H9 (cell line): ENCODE measurements at regions not wholly inside any gene's neighbourhood (a gene's known extent, or its start where the extent isn't known, plus 50 kb on each side); places are given as distances from the start of the nearest gene placed in this dataset.

Experiments
- DNase-seq: peaks from one replicate; pipeline ENCODE4 v3.0.0-alpha.2; 2017
- H2AFZ ChIP-seq: one replicate; pipeline ENCODE4 v1.6.1; 2013; ENCODE audit warnings: mild to moderate bottlenecking, low read length, control low read depth, moderate library complexity
- H2AK5ac ChIP-seq: 2 replicates; pipeline ENCODE4 v1.6.1; 2013; ENCODE audit warnings: low read length, control low read depth, mixed read lengths; ENCODE audit not compliant: insufficient read length
- H2BK120ac ChIP-seq: one replicate; pipeline ENCODE4 v1.6.1; 2013; ENCODE audit warnings: low read depth, mild to moderate bottlenecking, low read length, control low read depth, inconsistent platforms; ENCODE audit not compliant: poor library complexity, severe bottlenecking
- H2BK12ac ChIP-seq: 2 replicates; pipeline ENCODE4 v1.6.1; 2013; ENCODE audit warnings: low read length, control low read depth, mixed read lengths, low read depth; ENCODE audit not compliant: insufficient read length
- H2BK15ac ChIP-seq: 2 replicates; pipeline ENCODE4 v1.6.1; 2013; ENCODE audit warnings: low read depth, low read length, control low read depth
- H2BK20ac ChIP-seq: one replicate; pipeline ENCODE4 v1.6.1; 2013; ENCODE audit warnings: low read depth, mild to moderate bottlenecking, low read length, control low read depth, inconsistent platforms; ENCODE audit not compliant: poor library complexity, severe bottlenecking
- H2BK5ac ChIP-seq: 2 replicates; pipeline ENCODE4 v1.6.1; 2013; ENCODE audit warnings: low read length, control low read depth, mixed read lengths; ENCODE audit not compliant: insufficient read length
- H3K14ac ChIP-seq: 2 replicates; pipeline ENCODE4 v1.6.1; 2013; ENCODE audit warnings: low read length, control low read depth; ENCODE audit not compliant: insufficient read depth
- H3K18ac ChIP-seq: 2 replicates; pipeline ENCODE4 v1.6.1; 2013; ENCODE audit warnings: low read depth, mild to moderate bottlenecking, mixed read lengths, low read length, control low read depth; ENCODE audit not compliant: insufficient read length
- H3K23ac ChIP-seq: 2 replicates; pipeline ENCODE4 v1.6.1; 2013; ENCODE audit warnings: low read length, control low read depth, mixed read lengths, low read depth; ENCODE audit not compliant: insufficient read length
- H3K23me2 ChIP-seq: 2 replicates; pipeline ENCODE4 v1.6.1; 2013; ENCODE audit warnings: low read depth, mild to moderate bottlenecking, mixed read lengths, low read length, control low read depth; ENCODE audit not compliant: insufficient read length, poor library complexity, severe bottlenecking
- H3K27ac ChIP-seq: 2 replicates; pipeline ENCODE4 v1.5.1; 2013; ENCODE audit warnings: low read length, control low read depth, mixed read lengths, low read depth; ENCODE audit not compliant: insufficient read length
- H3K27me3 ChIP-seq: 2 replicates; pipeline ENCODE4 v1.6.1; 2013; ENCODE audit warnings: low read length, control low read depth, inconsistent platforms; ENCODE audit not compliant: insufficient read depth
- H3K4ac ChIP-seq: 2 replicates; pipeline ENCODE4 v1.6.1; 2013; ENCODE audit warnings: low read depth, mild to moderate bottlenecking, control low read depth, inconsistent platforms, low read length, moderate library complexity
- H3K4me1 ChIP-seq: 2 replicates; pipeline ENCODE4 v1.6.1; 2013; ENCODE audit warnings: low read length, control low read depth, inconsistent platforms; ENCODE audit not compliant: insufficient read depth
- H3K4me2 ChIP-seq: 2 replicates; pipeline ENCODE4 v1.6.1; 2013; ENCODE audit warnings: low read length, control low read depth, mixed read lengths; ENCODE audit not compliant: insufficient read length, insufficient read depth
- H3K56ac ChIP-seq: 2 replicates; pipeline ENCODE4 v1.6.1; 2013; ENCODE audit warnings: low read depth, mild to moderate bottlenecking, mixed read lengths, low read length, control low read depth; ENCODE audit not compliant: insufficient read length
- H3K79me1 ChIP-seq: 2 replicates; pipeline ENCODE4 v1.6.1; 2013; ENCODE audit warnings: low read depth, mild to moderate bottlenecking, moderate library complexity, low read length, control low read depth, inconsistent platforms; ENCODE audit not compliant: insufficient read depth, poor library complexity, severe bottlenecking
- H3K79me2 ChIP-seq: 2 replicates; pipeline ENCODE4 v1.6.1; 2013; ENCODE audit warnings: low read length, control low read depth, inconsistent platforms; ENCODE audit not compliant: insufficient read depth
- H3K9ac ChIP-seq: 2 replicates; pipeline ENCODE4 v1.6.1; 2013; ENCODE audit warnings: low read length, control low read depth, mixed read lengths; ENCODE audit not compliant: insufficient read length; ENCODE audit errors: extremely low read depth
- H3K9me3 ChIP-seq: one replicate; pipeline ENCODE4 v1.6.1; 2013; ENCODE audit warnings: low read depth, low read length, inconsistent platforms; ENCODE audit not compliant: control insufficient read depth
- H3T11ph ChIP-seq: one replicate; pipeline ENCODE4 v1.6.1; 2013; ENCODE audit warnings: mild to moderate bottlenecking, low read length, control low read depth, inconsistent platforms
- H4K20me1 ChIP-seq: one replicate; pipeline ENCODE4 v1.6.1; 2013; ENCODE audit not compliant: control insufficient read depth, insufficient read length, insufficient read depth
- H4K5ac ChIP-seq: 2 replicates; pipeline ENCODE4 v1.6.1; 2013; ENCODE audit warnings: low read depth, mild to moderate bottlenecking, mixed read lengths, low read length, control low read depth; ENCODE audit not compliant: insufficient read length
- H4K8ac ChIP-seq: replicated peaks from 2 replicates; pipeline ENCODE4 v1.6.1; 2013; ENCODE audit warnings: low read length, control low read depth, mixed read lengths, low read depth; ENCODE audit not compliant: insufficient read length
- H4K91ac ChIP-seq: 2 replicates; pipeline ENCODE4 v1.6.1; 2013; ENCODE audit warnings: low read depth, mild to moderate bottlenecking, moderate library complexity, mixed read lengths, low read length, control low read depth; ENCODE audit not compliant: insufficient read length
- H3K27ac Mint-ChIP-seq, 3 experiments: 2 replicates in 2 of 3; 3 replicates in 1 of 3; pipeline ENCODE4 v1.8.0; 2020 to 2021; ENCODE audit warnings: mixed read lengths in 3 of 3, mild to moderate bottlenecking in 1 of 3, moderate library complexity in 1 of 3
- H3K27me3 Mint-ChIP-seq: 2 replicates; pipeline ENCODE4 v1.8.0; 2021; ENCODE audit warnings: low read depth, mild to moderate bottlenecking, moderate library complexity, mixed read lengths
- H3K36me3 Mint-ChIP-seq, 3 experiments: 2 replicates in 2 of 3; 3 replicates in 1 of 3; pipeline ENCODE4 v1.8.0; 2020 to 2021; ENCODE audit warnings: low read depth in 3 of 3, mixed read lengths in 3 of 3; ENCODE audit not compliant: insufficient read depth in 1 of 3
- H3K4me1 Mint-ChIP-seq, 2 experiments: 2 replicates each; pipeline ENCODE4 v1.8.0; 2020; ENCODE audit warnings: mixed read lengths in 2 of 2
- H3K4me3 Mint-ChIP-seq, 2 experiments: 2 replicates in 1 of 2; 3 replicates in 1 of 2; pipeline ENCODE4 v1.8.0; 2020 to 2021; ENCODE audit warnings: mild to moderate bottlenecking in 2 of 2, mixed read lengths in 2 of 2, moderate library complexity in 1 of 2
- H3K9me3 Mint-ChIP-seq, 2 experiments: 2 replicates in 1 of 2; 3 replicates in 1 of 2; pipeline ENCODE4 v1.8.0; 2020; ENCODE audit warnings: mild to moderate bottlenecking in 2 of 2, mixed read lengths in 2 of 2, moderate library complexity in 1 of 2
- CTCF ChIP-seq: fragments of 200-600 bp; sonication (generic); conservative IDR thresholded peaks from 3 replicates; pipeline ENCODE4 v1.8.0; 2021; ENCODE audit warnings: antibody characterized with exemption, mild to moderate bottlenecking
- WGBS: extraction: QIAGEN DNeasy Blood & Tissue Kit; methylation state at CpG from one replicate; pipeline ENCODE4 v1.1.7; 2013; ENCODE audit warnings: missing lambda C conversion rate, low lambda C conversion rate, mixed read lengths; ENCODE audit not compliant: insufficient read length; ENCODE audit errors: extremely low coverage; 5-methylcytosine and 5-hydroxymethylcytosine counted together

DNA sequence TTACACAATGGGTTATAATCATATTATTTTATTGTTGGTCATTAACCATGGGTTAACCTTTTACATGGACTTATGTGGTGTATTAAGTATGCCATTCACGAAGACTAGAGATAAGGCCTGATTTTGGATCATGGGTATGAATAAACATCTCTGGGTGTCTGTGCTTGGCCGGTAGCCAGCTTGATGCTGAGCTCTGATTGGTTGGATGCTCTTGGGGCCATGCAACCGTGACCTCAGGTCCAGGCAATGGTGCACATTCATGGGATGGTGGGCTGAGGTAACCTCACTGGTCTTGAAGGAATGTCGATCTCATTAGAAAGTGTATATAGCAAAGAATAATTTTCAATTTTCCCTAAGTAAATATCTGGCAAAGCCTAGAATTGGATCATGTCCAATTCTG, 158.2 kb upstream of the IL12B start:
- H3K79me2 ChIP-seq: no peaks in the 10 kb centered on the region
- H3K4me3 Mint-ChIP-seq: no peak overlapping the region
- H2BK12ac ChIP-seq: no peak overlapping the region
- DNase-seq: no peak
- no peak overlapping the region for H3K4ac ChIP-seq
- H3K56ac ChIP-seq: no peak overlapping the region
- no peaks in the 10 kb centered on the region for H3K9me3 Mint-ChIP-seq
- no peak overlapping the region for H3K18ac ChIP-seq
- no peak overlapping the region for H2BK15ac ChIP-seq
- H3K4me1 ChIP-seq: no peaks in the 10 kb centered on the region
- H3K27ac Mint-ChIP-seq: no peak overlapping the region
- no peak overlapping the region for H3K4me2 ChIP-seq
- no peak overlapping the region for H2BK120ac ChIP-seq
- no peaks in the 10 kb centered on the region for H3K23me2 ChIP-seq
- H4K5ac ChIP-seq: no peak overlapping the region
- H2AFZ ChIP-seq: no peak overlapping the region
- no peaks in the 10 kb centered on the region for H4K20me1 ChIP-seq
- H3K36me3 Mint-ChIP-seq: no peaks in the 10 kb centered on the region
- H3K79me1 ChIP-seq: no peaks in the 10 kb centered on the region
- H2BK20ac ChIP-seq: no peak overlapping the region
- no peak overlapping the region for H3T11ph ChIP-seq
- no peaks in the 10 kb centered on the region for H3K27me3 ChIP-seq
- H4K8ac ChIP-seq: no peak overlapping the region
- no peaks in the 10 kb centered on the region for H3K4me1 Mint-ChIP-seq
- no peak overlapping the region for H3K23ac ChIP-seq
- no peak overlapping the region for H3K14ac ChIP-seq
- no peak for TF ChIP-seq CTCF
- WGBS: no CpG with 5 or more reads among the region's 4 CpGs
- H2AK5ac ChIP-seq: no peak overlapping the region
- no peaks in the 10 kb centered on the region for H3K9me3 ChIP-seq
- H3K27me3 Mint-ChIP-seq: no peaks in the 10 kb centered on the region; the same call in 1 of the 2 replicates
- no peak overlapping the region for H4K91ac ChIP-seq
- H2BK5ac ChIP-seq: no peak overlapping the region
- no peak overlapping the region for H3K27ac ChIP-seq
- no peak overlapping the region for H3K9ac ChIP-seq
